Peyer's patch (tissue), 4 donors: ENCODE measurements at regions not wholly inside any gene's neighbourhood (a gene's known extent, or its start where the extent isn't known, plus 50 kb on each side); places are given as distances from the start of the nearest gene placed in this dataset.

Source experiments
- CTCF ChIP-seq, 6 experiments: fragments of 450-650 bp in 4 of 6; fragments of 200-600 bp in 2 of 6; sonication (generic) in 1 of 6; IDR thresholded peaks; one replicate each; pipeline ENCODE4 v1.5.1; 2017 to 2019; ENCODE audit warnings: antibody characterized with exemption in 6 of 6, mild to moderate bottlenecking in 3 of 6, moderate library complexity in 1 of 6
- POLR2A ChIP-seq, 2 donors: fragments of 450-650 bp; IDR thresholded peaks; one replicate each; pipeline ENCODE4 v1.5.1; 2017; ENCODE audit warnings: antibody characterized with exemption in 2 of 2, mild to moderate bottlenecking in 2 of 2, moderate library complexity in 2 of 2

GRCh38 chr12:3925621-3926020, 52.4 kb upstream of the PARP11 start:
- no peak for TF ChIP-seq CTCF (IDR thresholded peaks at IDR 0.05)
- no peak for TF ChIP-seq POLR2A (IDR thresholded peaks at IDR 0.05)
